ENCODE measurements at regions not wholly inside any gene's neighbourhood (a gene's known extent, or its start where the extent isn't known, plus 50 kb on each side); places are given as distances from the start of the nearest gene placed in this dataset.

GRCh38 chr7:40918701-40919271, 784.0 kb downstream of the SUGCT start:
- no peaks in the 10 kb centered on the region for H3K36me3 ChIP-seq
- peaks cover 0 to 8% (median 0%) of the 10 kb centered on the region in 4 donors for H3K4me1 ChIP-seq
- TF ChIP-seq CTCF (IDR thresholded peaks at IDR 0.05) (no peak), EP300 (IDR thresholded peaks at IDR 0.05) (no peak), POLR2AphosphoS5 (IDR thresholded peaks at IDR 0.05) (no peak), POLR2A (IDR thresholded peaks at IDR 0.05) (no peak)
- no peak overlapping the region for H3K27ac ChIP-seq
- H3K9me3 ChIP-seq = no peaks in the 10 kb centered on the region
- intact Hi-C loops (cut with DNase I; ENCODE audit: low total_unique reads) = no loop called here
- H3K4me3 ChIP-seq = no peak overlapping the region
- DNase-seq = no peak
- 79 to 92% (median 87%) methylated on average over 2 of the region's 2 CpGs for WGBS, 5 donors
- no peaks in the 10 kb centered on the region for H3K27me3 ChIP-seq

GRCh38 chr7:40916813-40917212, 782.0 kb downstream of the SUGCT start:
- TF ChIP-seq CTCF (IDR thresholded peaks at IDR 0.05) = no peak
- no peak for TF ChIP-seq POLR2AphosphoS5 (IDR thresholded peaks at IDR 0.05)
- TF ChIP-seq EP300 (IDR thresholded peaks at IDR 0.05) = no peak
- TF ChIP-seq POLR2A (IDR thresholded peaks at IDR 0.05) = no peak
- intact Hi-C loops (cut with DNase I; ENCODE audit: low total_unique reads) = no loop called here
- WGBS, 5 donors = 43 to 64% (median 60%) methylated on average over 2 of the region's 2 CpGs
- peaks cover 0 to 8% (median 0%) of the 10 kb centered on the region in 4 donors for H3K4me1 ChIP-seq
- H3K36me3 ChIP-seq = no peaks in the 10 kb centered on the region
- H3K27ac ChIP-seq = no peak overlapping the region
- H3K4me3 ChIP-seq = no peak overlapping the region
- H3K9me3 ChIP-seq = no peaks in the 10 kb centered on the region
- H3K27me3 ChIP-seq = no peaks in the 10 kb centered on the region
- DNase-seq = no peak

- H3K27me3 ChIP-seq = no peaks in the 10 kb centered on the region
- intact Hi-C loops (cut with DNase I; ENCODE audit: low total_unique reads) = no loop called here
- no peak for DNase-seq
- no peak overlapping the region for H3K27ac ChIP-seq
- no peak overlapping the region for H3K4me3 ChIP-seq
- H3K9me3 ChIP-seq = no peaks in the 10 kb centered on the region
- no peak for TF ChIP-seq EP300 (IDR thresholded peaks at IDR 0.05)
- no peak for TF ChIP-seq POLR2A (IDR thresholded peaks at IDR 0.05)
- no peak for TF ChIP-seq CTCF (IDR thresholded peaks at IDR 0.05)
- 55 to 76% (median 66%) methylated on average over 5 of the region's 5 CpGs for WGBS, 5 donors
- H3K4me1 ChIP-seq = peaks cover 0 to 8% (median 0%) of the 10 kb centered on the region in 4 donors
- no peaks in the 10 kb centered on the region for H3K36me3 ChIP-seq
Observed at GRCh38 chr7:40915071-40915470, 780.3 kb downstream of the SUGCT start.

Data from stomach (tissue), 8 donors.